GM19397 (cell line): ENCODE measurements at regions not wholly inside any gene's neighbourhood (a gene's known extent, or its start where the extent isn't known, plus 50 kb on each side); places are given as distances from the start of the nearest gene placed in this dataset.
A peak's percentile ranks its signal among the peaks of the same experiment; 100 is the strongest.

Source experiments
- ATAC-seq: cut with Tn5 transposase; IDR thresholded peaks from one replicate; pipeline ENCODE4 v1.9.1; 2021; ENCODE audit warnings: mild to moderate bottlenecking, moderate library complexity; ENCODE audit not compliant: unreplicated experiment

DNA sequence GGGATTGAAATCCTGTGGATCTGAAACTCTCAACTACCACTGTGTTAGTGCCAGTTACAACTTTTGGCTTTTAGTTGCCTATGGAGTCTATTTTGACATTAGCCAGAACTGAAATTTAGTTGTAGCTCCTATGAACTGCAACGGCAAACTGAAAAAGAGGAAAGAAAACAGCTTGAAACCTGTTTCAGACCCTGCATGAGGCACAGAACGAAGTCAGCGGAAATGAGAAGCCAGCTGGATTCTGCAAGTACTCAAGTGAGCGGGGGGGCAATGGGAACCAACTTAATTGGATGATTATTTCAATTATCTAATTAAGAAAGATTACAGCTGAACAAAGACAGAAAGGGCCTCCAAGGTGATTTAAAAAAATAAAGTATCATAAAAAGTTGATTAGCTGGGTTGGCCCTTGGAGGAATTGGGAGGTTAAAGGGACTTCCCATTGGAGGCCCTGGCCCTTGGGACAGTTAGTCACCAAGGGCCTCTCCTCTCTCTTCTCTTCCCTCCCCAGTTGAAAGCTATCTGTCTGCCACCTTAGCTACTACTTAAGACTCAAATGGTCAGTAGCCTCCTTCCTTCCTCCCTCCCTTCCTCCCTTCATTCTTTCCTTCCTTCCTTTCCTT lies 352.1 kb downstream of the SHQ1 start:
- ATAC-seq: no peak

DNA sequence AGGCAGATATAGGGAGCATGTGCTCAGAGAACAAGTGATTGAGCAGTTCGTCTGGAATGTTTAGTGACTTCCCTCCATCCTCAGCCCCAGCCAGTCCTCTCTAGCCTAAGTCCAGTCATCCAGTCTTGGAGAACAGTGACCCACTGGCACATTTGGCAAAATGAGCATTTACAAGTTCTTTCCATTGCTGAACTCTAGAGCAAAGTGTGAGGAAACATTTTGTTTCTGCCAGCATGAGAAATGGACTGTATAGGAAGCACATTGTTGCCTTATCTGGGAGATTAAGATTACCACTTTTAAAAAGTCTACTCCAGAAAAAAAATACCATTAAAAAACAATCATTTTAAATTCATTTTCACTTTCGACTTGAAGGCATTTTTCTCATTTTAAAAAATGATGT lies 353.6 kb downstream of the SHQ1 start:
- no peak for ATAC-seq

DNA sequence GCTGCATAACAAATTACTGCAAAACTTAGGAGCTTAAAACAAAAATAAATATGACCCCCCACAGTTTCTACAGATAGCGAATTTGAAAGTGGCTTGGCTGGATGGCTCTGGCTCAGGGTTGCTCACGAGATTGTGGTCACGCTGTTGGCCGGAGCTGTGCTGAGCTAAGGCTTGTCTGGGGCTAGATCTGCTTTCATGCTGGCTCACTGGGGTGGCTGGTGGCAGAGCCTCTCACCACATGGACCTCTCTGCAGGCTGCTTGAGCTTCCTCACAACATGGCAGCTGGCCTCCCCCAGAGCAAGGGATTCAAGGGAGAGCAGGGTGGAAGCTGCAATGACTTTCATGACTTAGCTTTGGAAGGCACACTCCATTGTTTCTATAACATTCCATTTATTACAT lies 354.1 kb downstream of the SHQ1 start:
- no peak for ATAC-seq

DNA sequence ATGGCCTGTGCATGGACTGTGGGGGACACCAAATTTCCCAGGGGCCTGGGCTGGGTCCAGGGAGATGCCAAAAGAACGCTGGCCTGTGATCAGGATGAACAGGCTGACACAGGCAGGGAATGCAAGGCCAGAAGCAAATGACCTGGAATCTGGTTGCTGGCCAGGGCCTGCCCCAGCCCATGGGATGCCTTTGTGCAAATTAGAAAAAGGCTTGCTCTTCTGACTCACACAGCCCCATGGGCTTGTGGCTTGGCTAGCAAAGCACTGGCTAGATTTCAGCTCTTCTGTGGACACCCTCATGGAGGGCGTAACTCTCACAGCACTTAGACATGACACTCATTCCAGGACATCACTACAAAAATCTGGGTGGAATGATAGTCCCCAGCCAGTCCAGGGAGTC lies 356.0 kb downstream of the SHQ1 start:
- ATAC-seq: no peak

DNA sequence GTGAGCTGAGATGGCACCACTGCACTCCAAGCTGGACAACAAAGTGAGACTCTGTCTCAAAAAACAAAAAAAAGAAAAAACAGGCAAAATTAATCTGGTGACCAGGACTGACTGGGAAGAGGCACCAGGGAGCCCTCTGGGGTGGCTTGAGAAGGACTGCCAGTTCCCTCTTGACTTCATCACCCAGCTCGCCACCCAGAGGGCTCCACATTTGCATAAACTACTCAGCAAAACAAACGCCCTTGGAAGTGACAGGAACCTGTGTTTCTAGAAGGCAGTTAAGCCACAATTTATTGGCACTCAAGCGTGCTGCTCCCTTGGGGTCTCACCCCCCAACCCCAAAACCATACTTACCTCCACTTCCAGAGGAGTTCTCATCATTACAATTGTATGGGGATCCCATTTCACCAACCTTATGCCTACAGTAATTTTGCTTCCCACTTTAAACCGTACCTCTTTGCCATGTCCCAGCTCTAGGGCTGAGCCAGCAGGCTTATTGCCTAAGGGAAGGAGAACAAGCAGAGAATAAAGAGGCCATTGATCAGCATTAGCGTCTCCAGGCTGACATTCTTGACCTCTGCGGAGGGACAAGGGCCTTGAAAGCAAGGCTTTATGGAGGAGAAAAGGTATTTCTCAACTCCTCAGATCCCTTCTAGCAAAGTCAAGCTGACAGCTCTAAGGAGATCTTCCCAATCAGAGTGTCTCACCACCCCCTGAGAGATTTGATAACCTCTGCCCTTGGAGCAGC lies 357.4 kb downstream of the SHQ1 start:
- no peak for ATAC-seq

DNA sequence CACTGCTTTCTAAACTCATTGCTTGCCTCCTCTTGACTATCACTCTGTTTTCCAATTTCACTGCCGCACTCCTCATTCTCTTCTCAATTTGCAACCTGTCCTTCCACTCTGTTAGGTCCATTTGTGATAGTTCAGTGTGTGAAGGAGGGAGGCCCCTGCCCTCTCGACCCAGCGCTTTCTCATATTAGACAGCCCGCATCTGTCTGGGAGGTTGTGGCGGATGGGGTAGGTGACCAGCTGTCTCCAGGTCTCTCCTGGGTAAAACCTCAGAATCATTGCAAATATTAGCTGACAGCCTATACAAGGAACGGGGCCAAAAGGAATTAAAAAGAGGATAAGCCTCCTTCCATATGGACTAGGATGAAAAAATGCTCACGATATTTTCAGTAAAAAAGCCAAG lies 358.3 kb downstream of the SHQ1 start:
- no peak for ATAC-seq

DNA sequence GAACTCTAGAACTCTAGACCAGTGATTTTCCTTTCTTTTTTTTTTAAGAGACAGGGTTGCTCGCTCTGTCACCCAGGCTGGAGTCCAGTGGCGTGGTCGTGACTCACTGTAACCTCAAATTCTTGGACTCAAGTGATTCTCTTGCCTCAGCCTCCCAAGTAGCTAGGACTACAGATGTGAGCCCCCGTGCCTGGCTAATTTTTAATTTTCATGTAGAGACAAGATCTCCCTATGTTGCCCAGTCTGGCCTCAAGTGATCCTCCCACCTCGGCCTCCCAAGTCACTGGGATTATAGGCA lies 359.6 kb downstream of the SHQ1 start:
- no peak for ATAC-seq

DNA sequence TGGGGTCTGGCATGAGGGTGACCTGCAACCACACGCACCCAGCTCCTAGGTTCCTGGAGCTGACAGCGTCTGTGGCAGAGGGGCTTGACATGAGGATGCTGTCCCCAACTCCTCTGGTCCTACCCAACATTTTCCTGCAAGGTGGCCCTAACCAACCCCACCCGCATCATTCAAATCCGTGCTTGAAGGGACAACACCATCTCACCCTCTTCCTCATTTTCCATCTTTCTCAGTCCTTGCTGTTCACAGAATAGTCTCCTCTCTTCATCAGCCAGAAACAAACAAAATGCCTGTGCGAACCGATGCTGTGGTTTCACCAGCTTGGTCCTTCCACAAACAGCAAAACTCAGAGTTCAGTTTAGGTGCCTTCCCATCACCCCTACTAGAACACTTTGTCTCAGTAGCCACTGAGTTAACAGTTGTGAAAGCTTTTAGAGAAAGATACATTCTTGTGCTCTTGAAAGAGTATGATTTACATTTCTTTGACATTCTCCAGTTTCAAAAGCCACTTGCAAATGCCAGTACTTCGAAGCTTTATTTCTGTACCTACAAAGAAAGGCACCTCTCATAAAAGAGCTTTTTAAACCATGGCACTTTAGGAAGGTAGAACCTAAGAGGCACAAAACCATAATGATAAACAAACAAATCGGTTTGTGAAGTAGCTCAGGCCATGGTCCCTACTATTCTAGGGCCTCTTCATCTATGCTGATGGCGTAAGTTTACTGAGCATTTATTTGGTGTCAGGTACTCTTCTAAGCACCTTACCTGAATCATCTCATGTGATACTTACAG lies 360.1 kb downstream of the SHQ1 start:
- ATAC-seq: no peak

DNA sequence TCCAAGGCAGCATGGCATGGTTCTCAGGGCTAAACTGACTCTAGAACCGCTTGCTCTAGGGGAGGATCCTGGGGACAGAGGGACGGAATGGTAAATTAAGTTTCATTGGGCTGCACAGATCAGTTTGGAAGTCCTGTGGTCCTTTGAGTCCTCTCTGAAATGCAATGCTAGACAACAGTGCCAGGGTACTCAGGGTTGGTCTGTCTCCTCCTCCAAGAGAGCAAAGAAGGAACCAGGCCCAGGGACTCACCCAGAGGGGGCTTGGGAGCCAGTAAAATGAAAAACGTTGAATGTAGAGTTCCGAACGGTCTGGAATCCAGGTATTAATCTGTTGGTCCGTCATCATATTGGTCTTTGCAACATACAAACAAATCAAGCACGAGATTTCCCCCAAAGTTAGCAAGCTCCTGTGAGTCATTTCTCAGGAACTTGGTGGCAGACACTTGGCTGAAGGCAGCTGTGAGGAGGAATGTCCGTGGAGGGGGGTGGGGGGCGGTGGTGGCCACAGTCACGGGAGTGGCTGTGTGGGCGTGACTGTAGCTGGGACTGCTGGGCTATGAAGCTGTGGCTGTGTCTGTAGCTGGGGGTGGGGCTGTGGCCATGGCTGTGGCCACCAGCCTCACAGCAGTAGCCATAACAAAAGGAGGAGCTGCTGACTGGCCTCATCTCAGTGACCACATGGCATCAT lies 361.0 kb downstream of the SHQ1 start:
- ATAC-seq: no peak

DNA sequence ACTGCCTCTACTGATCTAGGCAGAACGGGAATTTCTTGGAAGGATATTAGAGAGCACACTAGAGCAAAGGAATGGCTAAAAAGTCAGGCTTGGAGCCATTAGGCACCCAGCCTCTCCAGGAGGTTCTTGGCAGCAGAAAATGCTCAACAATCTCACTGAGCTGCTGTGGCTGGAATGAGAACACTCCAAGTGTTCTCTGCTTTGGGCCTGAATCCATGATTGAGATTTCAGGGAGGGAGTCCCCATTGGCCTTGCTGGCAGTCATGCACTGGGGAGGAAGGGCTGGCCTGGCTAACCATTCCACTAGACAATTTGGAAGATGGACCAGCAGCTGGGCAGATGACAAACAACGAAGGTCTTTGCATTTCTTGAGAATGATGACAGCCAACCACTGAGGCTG lies 362.6 kb downstream of the SHQ1 start:
- ATAC-seq: no peak

DNA sequence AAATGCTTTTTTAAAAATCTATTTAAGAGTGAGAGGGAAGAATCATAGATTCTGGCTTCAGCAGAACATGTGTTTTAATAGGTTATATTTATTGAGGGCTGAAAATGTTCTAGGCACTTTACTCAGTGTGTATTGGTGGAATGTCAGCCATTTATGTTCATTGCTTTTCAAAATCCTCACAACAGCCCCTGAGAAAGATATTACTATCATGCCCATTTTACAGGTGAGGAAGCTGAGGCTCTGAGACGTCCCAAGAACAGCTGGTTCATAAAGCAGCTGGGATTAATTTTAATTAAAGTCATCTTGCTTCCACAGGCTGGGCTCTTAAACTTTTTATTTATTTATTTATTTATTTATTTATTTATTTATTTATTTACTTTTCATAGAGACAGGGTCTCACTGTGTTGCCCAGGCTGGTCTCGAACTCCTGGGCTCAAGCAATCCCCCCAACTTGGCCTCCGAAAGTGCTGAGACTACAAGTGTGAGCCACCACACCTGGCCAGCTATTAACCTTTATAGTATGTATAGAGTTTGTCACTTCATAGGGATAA lies 364.6 kb downstream of the SHQ1 start:
- no peak for ATAC-seq

DNA sequence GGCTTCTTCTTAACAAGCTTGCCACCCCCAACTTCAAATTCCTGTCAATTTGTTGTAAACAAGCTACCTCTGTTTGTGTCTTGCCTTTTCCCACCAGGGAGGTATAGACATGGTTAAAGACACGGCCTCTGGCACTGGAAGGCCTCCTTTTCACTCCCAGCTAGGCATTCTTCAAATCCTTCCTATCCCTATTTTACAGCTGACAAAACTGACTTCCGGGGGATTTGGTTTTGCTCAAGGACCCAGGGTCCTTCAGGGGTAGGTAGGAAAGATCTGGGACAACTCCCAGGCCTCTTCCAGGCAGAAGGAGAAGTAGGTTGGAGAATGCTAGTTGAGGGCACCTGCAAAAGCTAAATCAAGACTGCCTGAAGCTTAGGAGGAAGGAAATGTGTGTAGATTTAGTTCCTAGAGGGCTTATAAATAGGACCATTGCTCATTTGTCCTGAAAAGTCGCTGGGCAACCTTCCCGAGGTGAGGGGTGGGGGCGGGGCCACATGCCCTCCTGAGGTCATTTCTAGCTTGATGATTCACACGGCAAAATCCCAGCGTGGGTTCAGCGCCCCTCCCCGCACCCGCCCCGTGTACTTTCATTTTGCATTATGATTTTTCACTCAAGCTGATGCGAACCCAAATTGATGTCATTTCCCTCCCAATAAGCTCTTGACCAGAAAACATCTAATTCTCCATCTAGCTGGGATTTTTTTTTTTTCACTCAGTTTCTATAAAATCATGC lies 365.5 kb downstream of the SHQ1 start:
- ATAC-seq: no peak

DNA sequence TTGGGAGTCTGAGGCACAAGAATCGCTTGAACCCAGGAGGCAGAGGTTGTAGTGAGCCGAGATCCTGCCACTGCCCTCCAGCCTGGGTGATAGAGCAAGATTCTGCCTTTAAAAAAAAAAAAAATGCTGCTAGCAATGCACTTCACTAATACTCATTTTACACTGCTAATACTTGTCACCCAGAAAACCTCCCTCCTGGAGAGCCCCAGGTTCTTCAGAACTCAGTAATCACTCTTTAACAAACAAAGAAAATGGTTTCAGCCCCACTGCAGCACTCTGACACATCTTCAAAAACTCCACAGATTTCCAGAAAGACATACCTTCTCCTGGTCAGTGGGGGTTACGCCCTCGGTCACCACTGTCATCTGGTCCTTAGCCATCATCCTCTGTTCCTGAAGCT lies 366.7 kb downstream of the SHQ1 start:
- no peak for ATAC-seq

DNA sequence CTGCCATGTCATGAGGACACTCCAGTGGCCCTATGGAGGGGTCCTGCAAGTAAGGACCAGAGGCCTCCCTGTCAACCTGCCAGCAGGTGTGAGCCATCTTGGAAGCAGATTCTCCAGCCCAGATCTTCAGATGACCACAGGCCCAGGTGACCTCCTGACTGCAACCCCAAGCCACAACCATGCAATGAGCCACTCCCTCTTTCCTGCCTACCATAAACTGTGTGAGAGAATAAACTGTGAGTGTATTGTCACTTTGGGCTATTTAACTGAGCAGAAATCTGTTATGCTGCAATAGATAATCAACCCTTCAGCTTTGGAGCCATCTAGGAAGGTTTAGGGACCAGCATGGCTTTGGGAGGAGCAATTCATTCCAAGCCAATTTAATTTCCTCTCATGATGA lies 367.9 kb downstream of the SHQ1 start:
- ATAC-seq: no peak

DNA sequence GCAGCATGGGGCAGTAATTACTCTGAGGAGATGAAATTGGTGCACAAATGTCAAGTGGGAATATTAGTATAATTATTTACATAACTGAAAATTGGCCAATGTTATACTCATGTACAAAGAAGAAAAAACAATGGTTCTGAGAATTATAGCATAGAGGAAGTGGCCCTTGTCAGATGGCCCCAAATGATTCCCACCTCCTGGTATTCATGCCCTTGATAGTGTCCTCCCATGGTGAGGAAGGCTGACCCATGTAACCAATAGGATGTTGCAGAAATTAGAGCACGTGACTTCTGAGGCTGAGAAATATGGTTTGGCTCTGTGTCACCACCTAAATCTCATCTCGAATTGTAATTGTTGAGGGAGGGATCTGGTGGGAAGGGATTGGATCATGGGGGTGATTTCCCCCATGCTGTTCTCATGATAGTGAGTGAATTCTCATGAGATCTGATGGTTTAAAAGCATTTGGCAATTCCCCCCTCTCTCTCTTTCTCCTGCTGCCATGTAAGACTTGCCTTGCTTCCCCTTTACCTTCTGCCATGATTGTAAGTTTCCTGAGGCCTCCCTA lies 368.5 kb downstream of the SHQ1 start:
- ATAC-seq: no peak

DNA sequence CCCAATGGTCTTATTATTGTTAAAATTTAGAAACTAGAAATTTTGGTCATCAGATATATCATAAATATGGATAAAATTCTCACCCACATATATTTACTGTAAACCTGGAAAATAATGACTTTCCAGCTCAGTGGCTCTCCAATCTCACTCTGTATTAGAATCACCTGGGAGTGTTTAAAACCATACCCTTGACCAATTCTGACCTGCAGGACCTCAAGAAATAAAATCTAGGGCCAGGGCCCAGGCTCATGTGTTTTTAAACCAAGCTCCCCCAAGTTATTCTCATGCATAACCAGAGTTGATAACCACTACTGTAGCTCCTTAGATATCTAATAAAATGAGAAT lies 372.1 kb downstream of the SHQ1 start:
- ATAC-seq: no peak

DNA sequence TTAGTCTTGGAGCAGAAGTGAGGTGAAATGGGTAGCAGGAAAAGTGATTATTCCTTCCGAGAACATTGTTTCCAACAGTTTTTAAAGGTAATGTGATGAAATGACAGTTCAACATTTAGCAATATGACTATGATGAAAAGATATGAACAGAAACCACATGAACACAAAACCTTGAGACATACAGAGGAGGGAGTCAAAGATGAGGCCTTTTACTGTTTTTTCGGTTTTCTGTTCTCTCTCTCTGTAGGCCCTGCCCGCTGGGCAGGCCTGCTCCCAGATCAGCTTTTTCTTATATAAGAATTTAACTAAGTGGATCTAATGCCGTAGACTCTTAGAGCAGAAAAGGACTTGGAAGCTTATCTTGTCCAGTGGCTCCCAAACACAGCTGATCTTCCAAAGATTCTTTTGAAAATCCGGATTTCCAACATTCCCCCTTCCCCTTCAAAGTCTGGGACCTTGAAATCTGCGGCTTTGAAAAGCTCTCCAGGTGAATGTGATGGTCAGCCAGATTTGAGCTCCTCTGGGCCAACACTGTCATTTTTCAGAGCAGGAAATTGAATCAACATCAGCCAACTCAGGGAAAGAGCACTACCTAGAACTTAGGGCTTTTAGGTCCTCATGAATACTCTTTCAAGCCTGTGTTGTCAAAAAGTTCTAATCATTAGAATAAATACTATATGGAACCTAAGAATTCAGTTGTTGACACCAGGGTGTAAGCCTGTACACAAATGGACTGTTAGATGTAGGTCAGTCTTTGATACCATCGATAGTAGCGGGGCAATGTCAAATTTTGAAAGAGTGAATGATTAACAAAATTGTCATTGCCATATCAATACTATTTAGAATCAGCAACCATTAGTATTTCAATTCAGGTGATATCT lies 372.7 kb downstream of the SHQ1 start:
- ATAC-seq: no peak

DNA sequence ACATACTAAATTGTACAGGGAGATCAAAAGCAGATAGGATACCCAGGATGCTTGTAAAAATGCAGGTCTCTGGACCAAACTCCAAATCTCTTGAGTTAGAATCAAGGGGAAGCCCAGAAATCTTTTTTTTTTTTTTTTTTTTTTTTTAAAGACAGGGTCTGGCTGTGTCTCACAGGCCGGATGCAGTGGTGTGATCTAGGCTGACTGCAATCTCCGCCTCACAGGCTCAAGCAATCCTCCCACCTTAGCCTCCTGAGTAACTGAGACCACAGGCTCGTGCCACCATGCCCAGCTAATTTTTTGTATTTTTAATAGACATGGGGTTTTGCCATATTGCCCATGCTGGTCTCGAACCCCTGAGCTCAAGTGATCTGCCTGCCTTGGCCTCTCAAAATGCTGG lies 373.5 kb downstream of the SHQ1 start:
- no peak for ATAC-seq

DNA sequence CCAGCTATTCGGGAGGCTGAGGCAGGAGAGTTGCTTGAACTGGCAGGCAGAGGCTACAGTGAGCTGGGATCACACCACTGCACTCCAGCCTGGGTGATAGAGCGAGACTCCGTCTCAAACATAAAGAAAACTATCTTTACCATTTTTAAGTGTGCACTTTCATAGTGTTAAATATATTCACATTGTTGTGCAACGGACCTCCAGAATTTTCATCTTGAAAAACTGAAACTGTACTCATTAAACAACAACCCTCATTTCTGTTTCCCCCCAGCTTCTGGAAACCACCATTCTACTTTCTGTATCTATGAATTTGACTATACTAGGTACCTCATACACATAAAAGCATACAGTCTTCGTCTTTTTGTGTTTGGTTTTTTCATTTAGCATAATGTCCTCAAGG lies 375.1 kb downstream of the SHQ1 start:
- ATAC-seq: peak; percentile 82
